GM13977 (cell line): ENCODE measurements at regions not wholly inside any gene's neighbourhood (a gene's known extent, or its start where the extent isn't known, plus 50 kb on each side); places are given as distances from the start of the nearest gene placed in this dataset.

ENCODE experiments used
- DNase-seq: peaks from one replicate; pipeline ENCODE4 v3.0.0; 2012; ENCODE audit warnings: low spot score
- CTCF ChIP-seq: IDR thresholded peaks from 2 replicates; pipeline ENCODE4 v1.5.1; 2012; ENCODE audit warnings: mild to moderate bottlenecking, control low read depth; ENCODE audit not compliant: insufficient read depth; ENCODE audit errors: extremely low read depth, missing control alignments
- in situ Hi-C: fragments of 300-500 bp; cut with MboI; formaldehyde crosslinking; loops from one replicate; pipeline ENCODE4 v1.12.0; 2022; ENCODE audit warnings: low sequenced_read_pairs, low pct_unique_long_range_greater_than_20kb, mixed read lengths, inconsistent platforms; ENCODE audit not compliant: unreplicated experiment

GRCh38 chr4:41358647-41359421 is 102.1 kb downstream of the UCHL1 start:
- in situ Hi-C loops = no loop called here
- no peak for TF ChIP-seq CTCF
- DNase-seq = no peak

- in situ Hi-C loops = no loop called here
- no peak for TF ChIP-seq CTCF
- DNase-seq = no peak
Measured at GRCh38 chr4:41359422-41359775, 102.7 kb downstream of the UCHL1 start.

- DNase-seq = no peak
- TF ChIP-seq CTCF = no peak
- in situ Hi-C loops = no loop called here
Measured at GRCh38 chr4:41359836-41360213, 103.1 kb downstream of the UCHL1 start.

- in situ Hi-C loops = no loop called here
- TF ChIP-seq CTCF = no peak
- DNase-seq = peak; percentile 26
Measured at GRCh38 chr4:41360214-41360920, 103.6 kb downstream of the UCHL1 start.

- in situ Hi-C loops = no loop called here
- no peak for TF ChIP-seq CTCF
- peak; percentile 19 for DNase-seq
Measured at GRCh38 chr4:41360921-41361793, 104.4 kb downstream of the UCHL1 start.

GRCh38 chr4:41361794-41362526 is 105.2 kb downstream of the UCHL1 start:
- in situ Hi-C loops = no loop called here

More at GRCh38 chr4:41361794-41362526, 105.2 kb downstream of the UCHL1 start:
- DNase-seq = no peak
- no peak for TF ChIP-seq CTCF
